ENCODE measurements at regions not wholly inside any gene's neighbourhood (a gene's known extent, or its start where the extent isn't known, plus 50 kb on each side); places are given as distances from the start of the nearest gene placed in this dataset.

- no peak for DNase-seq (ENCODE audit: extremely low read depth, low read depth, low spot score)
These were observed 73.9 kb upstream of the HK2 start for GRCh38 chr2:74759986-74760385.

DNA sequence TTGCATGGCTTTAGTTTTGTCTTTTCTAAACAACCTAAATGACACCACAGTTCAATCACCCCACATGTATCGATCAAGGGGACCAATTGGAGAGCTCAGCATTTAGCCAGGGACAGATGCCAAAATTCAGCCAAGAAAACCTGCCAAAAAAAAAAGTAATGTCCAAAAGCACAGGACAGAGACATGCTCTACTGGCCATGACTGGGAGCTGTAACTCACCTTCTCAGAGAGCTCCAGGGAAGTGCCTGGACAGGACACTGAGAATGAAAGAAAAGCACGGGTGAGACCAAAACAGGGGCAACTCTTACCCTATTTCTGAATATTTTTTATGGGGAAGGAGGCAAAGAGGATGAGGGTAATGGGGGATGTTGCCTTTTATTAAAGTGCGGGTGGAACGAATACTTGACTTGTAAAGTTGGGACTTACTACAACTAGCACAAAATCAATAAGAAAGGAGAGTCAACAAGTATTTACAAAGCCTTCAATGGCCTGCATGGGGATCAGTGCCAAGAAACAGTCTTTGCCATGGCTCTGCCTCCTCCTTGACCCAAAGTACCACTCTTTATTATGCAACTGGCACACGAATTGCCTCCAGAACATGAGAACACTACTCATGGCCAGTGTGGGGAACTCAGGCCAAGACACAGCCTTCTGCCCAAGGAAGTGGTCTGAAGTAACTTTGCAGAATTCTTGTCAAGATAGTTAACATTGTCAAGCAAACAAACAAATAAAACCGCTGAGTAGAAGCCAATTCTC is 72.9 kb upstream of the HK2 start:
- no peak for DNase-seq (ENCODE audit: extremely low read depth, low read depth, low spot score)

DNA sequence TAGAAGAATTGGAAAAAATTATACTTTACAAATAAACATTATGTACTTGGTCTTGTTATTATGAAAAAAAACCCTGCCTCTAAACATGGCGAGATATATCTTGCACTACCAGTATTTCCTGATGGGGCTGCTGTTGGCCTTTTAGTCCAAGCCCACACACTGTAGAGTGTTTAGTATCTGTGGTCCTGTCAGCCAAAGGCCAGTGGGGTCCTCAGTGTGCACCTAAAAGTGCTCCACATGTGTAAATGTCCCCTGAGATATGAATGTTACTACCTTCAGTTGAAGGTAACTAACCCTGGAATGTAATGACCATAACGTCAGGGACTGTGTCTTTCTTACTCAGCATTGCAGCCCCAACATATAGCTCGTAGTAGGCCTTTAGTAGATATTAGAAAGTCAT is 71.1 kb upstream of the HK2 start:
- no peak for DNase-seq (ENCODE audit: extremely low read depth, low read depth, low spot score)

DNA sequence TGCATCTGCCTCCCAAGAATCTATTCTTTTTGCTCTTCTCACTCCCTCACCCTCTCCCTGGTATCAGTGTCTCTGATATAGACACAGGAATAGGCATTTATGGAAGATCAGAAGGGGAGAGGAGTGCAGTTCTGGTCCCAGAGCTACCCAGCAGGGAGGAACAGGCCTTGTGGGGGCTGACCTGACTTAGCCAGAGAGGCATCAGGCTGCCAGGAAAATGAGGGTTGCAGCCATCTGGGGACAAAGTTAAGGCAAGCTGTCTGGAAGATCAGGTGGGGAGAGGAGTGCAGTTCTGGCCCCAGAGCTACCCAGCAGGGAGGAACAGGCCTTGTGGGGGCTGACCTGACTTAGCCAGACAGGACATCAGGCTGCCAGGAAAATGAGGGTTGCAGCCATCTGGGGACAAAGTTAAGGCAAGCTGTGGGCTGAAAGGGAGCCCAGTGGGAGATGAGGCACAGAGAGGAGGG is 69.9 kb upstream of the HK2 start:
- no peak for DNase-seq (ENCODE audit: extremely low read depth, low read depth, low spot score)

DNA sequence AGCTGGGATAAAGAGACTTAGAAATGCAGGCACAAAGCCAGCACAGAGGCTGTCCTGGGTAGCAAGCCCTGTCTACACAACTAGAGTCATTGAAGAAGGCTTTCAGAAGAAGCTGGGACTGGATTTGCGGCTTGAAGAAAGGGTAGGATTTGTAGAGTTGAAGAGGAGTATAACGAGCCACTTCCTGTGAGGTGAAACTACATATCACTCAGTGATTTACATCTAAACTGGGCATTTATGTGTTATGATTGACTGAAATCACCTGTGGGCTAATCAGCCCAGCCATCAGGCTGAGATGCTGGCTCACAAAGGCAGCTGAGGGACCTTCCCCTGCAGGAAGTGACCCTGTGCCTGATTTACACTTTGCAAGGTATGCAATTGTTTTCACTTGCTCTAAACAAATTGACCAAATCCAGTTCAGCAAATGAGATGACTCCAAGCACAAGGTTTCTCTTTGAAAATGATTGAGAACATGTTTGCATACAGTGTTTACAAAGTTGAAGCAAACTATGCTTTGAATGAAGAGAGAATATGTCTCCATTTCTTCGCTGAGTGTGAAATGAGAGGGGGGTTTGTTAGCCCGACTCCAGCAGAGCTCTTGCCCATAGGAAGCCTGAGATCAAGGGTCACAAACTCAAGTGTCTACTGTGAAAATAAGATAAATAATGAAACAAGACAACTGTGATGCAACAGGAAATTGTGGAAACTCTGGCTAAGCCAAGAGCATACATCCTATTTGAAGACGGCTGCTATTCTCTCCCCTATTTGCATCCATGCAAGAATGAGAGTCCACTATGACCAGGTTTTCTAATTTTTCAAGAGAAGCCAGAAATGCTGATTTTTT is 69.3 kb upstream of the HK2 start:
- DNase-seq (ENCODE audit: extremely low read depth, low read depth, low spot score), result no peak

DNA sequence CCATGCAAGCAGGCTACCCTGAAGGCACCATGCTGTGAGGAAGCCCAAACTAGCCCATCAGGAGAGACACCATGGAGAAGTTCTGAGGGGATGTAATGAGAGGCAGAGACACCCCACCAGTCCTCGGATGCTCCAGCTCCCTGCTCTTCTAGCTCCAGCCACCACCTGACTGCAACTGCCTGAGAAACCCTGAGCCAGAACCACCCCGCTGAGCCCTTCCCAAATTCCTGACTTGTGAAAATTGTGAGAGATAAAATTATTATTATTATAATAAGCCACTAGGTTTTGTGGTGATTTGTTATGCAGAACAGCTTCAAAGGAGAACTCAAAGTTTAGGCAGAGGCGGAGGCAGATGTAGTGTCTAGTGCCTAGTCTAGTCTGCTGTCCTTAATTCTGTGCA is 67.1 kb upstream of the HK2 start:
- DNase-seq (ENCODE audit: extremely low read depth, low read depth, low spot score), result no peak

DNA sequence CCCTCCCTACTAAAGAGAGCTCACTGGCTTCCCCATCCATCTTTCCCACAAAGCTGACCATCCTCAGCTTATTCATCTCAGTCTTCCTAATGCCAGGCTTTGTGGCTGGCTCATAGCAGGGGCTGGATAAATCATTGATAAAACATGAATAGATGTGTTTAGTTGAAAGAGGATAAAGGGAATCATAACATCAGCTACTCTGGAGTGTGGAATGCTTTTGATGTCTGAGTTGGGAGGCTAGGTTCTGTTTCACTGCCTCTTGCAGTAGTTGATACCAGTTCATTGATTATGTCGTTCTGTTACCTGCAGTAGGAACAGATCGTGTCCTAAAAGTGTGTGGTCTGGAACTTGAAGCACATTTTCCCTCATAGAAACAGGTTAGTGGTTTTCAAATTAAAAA is 66.3 kb upstream of the HK2 start:
- DNase-seq (ENCODE audit: extremely low read depth, low read depth, low spot score), result no peak

DNA sequence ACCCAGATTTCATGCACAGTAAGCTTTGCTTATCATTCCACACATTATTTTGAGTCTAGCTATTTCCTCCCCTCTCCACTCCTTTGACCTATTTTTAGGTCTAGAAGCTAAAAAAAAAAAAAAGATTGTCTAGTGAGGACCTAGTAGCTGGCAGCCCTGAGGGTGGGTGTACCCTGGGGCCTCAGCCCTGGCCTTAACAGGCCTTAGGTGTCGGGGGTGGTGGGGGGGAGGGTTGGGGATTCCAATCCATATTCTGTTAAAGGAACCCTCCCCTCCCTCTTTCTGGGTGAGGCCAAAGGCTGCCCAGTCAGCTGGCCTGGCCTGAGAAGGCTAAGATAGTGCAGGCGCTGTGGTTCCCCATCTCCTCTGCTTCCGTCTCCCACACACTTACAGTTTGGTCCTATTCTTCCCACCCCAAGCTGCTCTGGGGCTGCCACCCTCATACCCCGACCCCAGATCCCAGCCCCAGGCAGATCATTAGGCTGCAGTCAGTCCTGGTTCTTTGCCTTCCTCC is 65.5 kb upstream of the HK2 start:
- no peak for DNase-seq (ENCODE audit: extremely low read depth, low read depth, low spot score)

DNA sequence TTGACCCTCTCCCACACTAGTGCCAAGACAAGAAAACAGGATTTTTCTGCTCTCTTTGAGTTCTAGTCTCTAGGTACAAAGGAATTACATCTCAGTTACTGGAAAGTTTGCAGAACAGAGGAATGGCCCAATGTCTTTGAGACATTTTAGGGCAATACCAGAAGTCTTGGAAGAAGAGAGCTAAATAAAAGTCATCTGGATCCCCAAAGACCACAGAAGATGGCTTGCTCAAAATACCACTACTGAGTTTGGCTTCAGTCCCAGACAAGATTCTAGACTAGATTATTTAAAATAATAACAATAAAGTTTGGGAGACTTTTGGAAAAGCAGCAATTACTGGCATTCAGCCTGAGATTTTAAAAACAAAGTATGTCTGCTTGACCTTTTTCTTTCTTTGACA is 61.9 kb upstream of the HK2 start:
- DNase-seq (ENCODE audit: extremely low read depth, low read depth, low spot score), result no peak

DNA sequence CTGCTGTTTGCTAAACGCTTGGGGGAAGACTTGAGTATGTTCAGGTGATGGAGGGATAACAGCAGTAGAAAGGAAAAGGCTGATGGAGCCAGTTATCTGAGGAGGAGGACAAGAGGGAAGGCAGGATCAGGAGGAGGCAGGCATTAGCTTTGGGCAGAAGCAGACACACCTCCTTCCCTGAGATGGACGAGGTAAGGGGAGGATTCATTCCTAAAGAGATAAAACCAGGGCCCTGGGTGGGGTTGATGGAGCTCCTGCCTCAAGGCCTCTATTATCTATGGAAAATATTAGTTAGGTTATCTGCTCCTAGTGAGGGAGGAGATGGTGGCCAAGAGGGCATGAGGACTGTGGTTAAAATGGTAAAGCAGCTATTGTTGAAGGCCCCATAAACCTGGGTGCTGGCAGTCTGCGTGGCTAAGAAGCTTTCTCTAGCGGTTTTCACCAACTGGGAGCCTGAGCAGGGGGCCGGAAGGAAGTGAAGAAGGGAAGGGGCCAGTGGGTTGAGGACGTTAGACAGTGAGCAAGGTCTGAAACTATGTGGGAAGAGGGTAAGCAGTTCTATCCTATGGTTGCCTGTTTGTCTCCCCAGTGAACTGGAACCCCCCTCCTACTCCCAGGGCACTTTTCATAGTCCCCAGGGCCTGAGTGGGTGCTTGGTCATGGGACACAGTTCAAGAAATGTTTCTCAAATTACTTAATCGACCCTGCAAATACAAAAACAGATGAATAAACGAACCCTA is 56.6 kb upstream of the HK2 start:
- no peak for DNase-seq (ENCODE audit: extremely low read depth, low read depth, low spot score)

DNA sequence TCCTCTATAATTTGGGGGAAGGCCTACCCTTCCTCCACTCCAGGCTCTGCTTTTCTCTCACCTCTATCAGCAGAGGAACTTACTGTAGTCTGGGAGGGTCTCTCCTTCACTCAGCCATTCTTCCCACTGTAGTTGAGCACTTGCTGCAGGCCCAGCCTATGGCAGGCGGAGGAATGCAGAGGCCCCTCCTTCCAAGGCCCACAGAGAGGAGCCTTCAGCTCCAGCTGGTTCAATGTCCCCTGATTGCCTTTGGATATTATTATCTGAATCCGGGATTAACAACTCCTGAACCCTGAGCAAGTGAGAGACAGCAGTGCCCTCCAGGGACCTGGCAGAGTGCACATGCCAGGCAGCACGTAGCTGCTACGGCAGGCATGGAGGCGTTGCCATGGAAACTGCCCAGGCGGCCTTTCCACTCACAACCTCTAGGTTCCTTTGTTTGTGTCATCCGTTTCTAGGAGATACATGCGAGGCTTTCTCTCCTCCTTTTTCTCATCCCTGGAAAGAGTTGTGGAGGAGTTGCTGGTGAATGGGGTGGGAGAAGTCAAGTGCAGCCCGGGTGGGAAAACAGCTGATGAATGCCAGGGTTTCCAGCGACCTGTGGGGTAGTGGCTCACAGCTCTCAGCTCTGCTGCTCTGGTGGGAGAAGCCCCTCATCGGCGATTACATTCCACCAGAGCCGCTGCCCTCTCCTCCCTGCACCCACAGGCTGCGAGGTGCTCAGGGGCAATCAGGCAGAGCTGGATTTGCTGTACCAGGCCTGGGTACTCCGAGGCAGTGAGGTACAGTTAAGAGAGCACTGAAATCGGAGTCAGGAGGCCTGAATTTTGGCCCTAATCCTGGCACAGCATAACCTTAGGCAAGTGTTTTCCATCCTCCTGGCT is 55.3 kb upstream of the HK2 start:
- DNase-seq (ENCODE audit: extremely low read depth, low read depth, low spot score), result no peak

DNA sequence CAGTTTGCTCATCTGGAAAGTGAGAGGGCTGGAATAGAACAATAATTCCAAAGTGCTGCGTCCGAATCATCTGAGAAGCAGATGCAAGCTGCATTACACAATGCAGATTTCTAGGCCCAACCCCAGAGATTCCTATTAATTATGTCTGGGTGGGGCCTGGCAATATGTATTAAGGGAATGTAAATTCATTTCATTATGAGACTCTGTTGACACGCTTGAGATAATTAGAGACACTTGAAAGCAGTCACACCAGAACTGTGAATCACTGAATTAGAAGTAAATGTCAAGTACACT is 54.7 kb upstream of the HK2 start:
- DNase-seq (ENCODE audit: extremely low read depth, low read depth, low spot score), result no peak

GRCh38 chr2:74779587-74780135 is 54.3 kb upstream of the HK2 start:
- no peak for DNase-seq (ENCODE audit: extremely low read depth, low read depth, low spot score)
